Trophoblast cell (in vitro differentiated cells and primary cell): ENCODE measurements at regions not wholly inside any gene's neighbourhood (a gene's known extent, or its start where the extent isn't known, plus 50 kb on each side); places are given as distances from the start of the nearest gene placed in this dataset.

Experiments
- DNase-seq, 2 donors: peaks; one replicate each; pipeline ENCODE4 v3.0.0-alpha.2; 2016
- H2AFZ ChIP-seq: 2 replicates; pipeline ENCODE4 v1.6.1; 2013; ENCODE audit warnings: low read length, moderate library complexity, mild to moderate bottlenecking; ENCODE audit not compliant: insufficient read depth, poor library complexity
- H2AK5ac ChIP-seq: 2 replicates; pipeline ENCODE4 v1.6.1; 2013; ENCODE audit warnings: mild to moderate bottlenecking, low read length
- H2BK120ac ChIP-seq: 2 replicates; pipeline ENCODE4 v1.6.1; 2013; ENCODE audit warnings: low read length, mild to moderate bottlenecking, moderate library complexity; ENCODE audit not compliant: insufficient read depth, poor library complexity
- H2BK12ac ChIP-seq: 2 replicates; pipeline ENCODE4 v1.6.1; 2013; ENCODE audit warnings: mild to moderate bottlenecking, low read length, moderate library complexity
- H2BK5ac ChIP-seq: 2 replicates; pipeline ENCODE4 v1.6.1; 2013; ENCODE audit warnings: low read length, low read depth, moderate library complexity, mild to moderate bottlenecking; ENCODE audit not compliant: poor library complexity
- H3K14ac ChIP-seq: 2 replicates; pipeline ENCODE4 v1.6.1; 2013; ENCODE audit warnings: mild to moderate bottlenecking, low read length
- H3K18ac ChIP-seq: 2 replicates; pipeline ENCODE4 v1.6.1; 2013; ENCODE audit warnings: mild to moderate bottlenecking, low read length
- H3K23ac ChIP-seq: 2 replicates; pipeline ENCODE4 v1.6.1; 2013; ENCODE audit warnings: low read length
- H3K27ac ChIP-seq: 2 replicates; pipeline ENCODE4 v1.5.1; 2013; ENCODE audit warnings: low read depth, mild to moderate bottlenecking, inconsistent platforms, low read length, moderate library complexity
- H3K27me3 ChIP-seq: 2 replicates; pipeline ENCODE4 v1.6.1; 2013; ENCODE audit warnings: inconsistent platforms, mild to moderate bottlenecking, low read length, moderate library complexity; ENCODE audit not compliant: insufficient read depth
- H3K36me3 ChIP-seq, 2 experiments: 1 replicate in 1 of 2; 2 replicates in 1 of 2; pipeline ENCODE4 v1.6.1; 2013; ENCODE audit warnings: low read length in 2 of 2, mild to moderate bottlenecking in 2 of 2, moderate library complexity in 1 of 2; ENCODE audit not compliant: insufficient read depth in 2 of 2, control insufficient read depth in 1 of 2
- H3K4ac ChIP-seq: 2 replicates; pipeline ENCODE4 v1.6.1; 2013; ENCODE audit warnings: low read depth, mild to moderate bottlenecking, low read length, moderate library complexity
- H3K4me1 ChIP-seq, 2 experiments: 1 replicate in 1 of 2; 2 replicates in 1 of 2; pipeline ENCODE4 v1.6.1; 2013; ENCODE audit warnings: low read length in 2 of 2, mild to moderate bottlenecking in 2 of 2, moderate library complexity in 1 of 2; ENCODE audit not compliant: insufficient read depth in 2 of 2, control insufficient read depth in 1 of 2
- H3K4me2 ChIP-seq: 2 replicates; pipeline ENCODE4 v1.6.1; 2013; ENCODE audit warnings: inconsistent platforms, mild to moderate bottlenecking, low read length, moderate library complexity
- H3K4me3 ChIP-seq: 2 replicates; pipeline ENCODE4 v1.5.1; 2013; ENCODE audit warnings: mild to moderate bottlenecking, low read depth, low read length, inconsistent platforms
- H3K79me1 ChIP-seq: one replicate; pipeline ENCODE4 v1.6.1; 2013; ENCODE audit warnings: low read length
- H3K79me2 ChIP-seq: 2 replicates; pipeline ENCODE4 v1.6.1; 2013; ENCODE audit warnings: low read length, mild to moderate bottlenecking; ENCODE audit not compliant: control insufficient read depth, insufficient read depth, poor library complexity
- H3K9ac ChIP-seq: 2 replicates; pipeline ENCODE4 v1.6.1; 2013; ENCODE audit warnings: mild to moderate bottlenecking, low read length
- H3K9me3 ChIP-seq: 2 replicates; pipeline ENCODE4 v1.6.1; 2013; ENCODE audit warnings: low read depth, mild to moderate bottlenecking, control low read depth, inconsistent platforms, low read length; ENCODE audit not compliant: insufficient read depth
- H4K12ac ChIP-seq: 2 replicates; pipeline ENCODE4 v1.6.1; 2013; ENCODE audit warnings: low read depth, mild to moderate bottlenecking, low read length, moderate library complexity
- H4K8ac ChIP-seq: 2 replicates; pipeline ENCODE4 v1.6.1; 2013; ENCODE audit warnings: low read depth, mild to moderate bottlenecking, low read length, moderate library complexity
- H4K91ac ChIP-seq: one replicate; pipeline ENCODE4 v1.6.1; 2013; ENCODE audit warnings: low read depth, mild to moderate bottlenecking, low read length, moderate library complexity
- WGBS: extraction: QIAGEN DNeasy Blood & Tissue Kit; methylation state at CpG from one replicate; pipeline ENCODE4 v1.1.7; 2013; ENCODE audit warnings: missing lambda C conversion rate; ENCODE audit not compliant: insufficient read length, insufficient coverage; ENCODE audit errors: extremely low coverage; 5-methylcytosine and 5-hydroxymethylcytosine counted together

GRCh38 chr20:40565682-40566040, 123.4 kb downstream of the MAFB start:
- peaks cover 18% of the 10 kb centered on the region in 2 experiments for H3K4me1 ChIP-seq
- WGBS: no CpG with 5 or more reads among the region's 1 CpG
- no peak overlapping the region for H3K9ac ChIP-seq

GRCh38 chr20:40565001-40565681, 123.9 kb downstream of the MAFB start:
- H3K36me3 ChIP-seq: no peaks in the 10 kb centered on the region
- peak overlapping the region; percentile 19 for H3K4me3 ChIP-seq
- WGBS: no CpG with 5 or more reads among the region's 6 CpGs
- no peak overlapping the region for H2AK5ac ChIP-seq
- peak in 1 of 2 donors; percentile 57 for DNase-seq
- peak overlapping the region; percentile 14 for H3K14ac ChIP-seq
- H4K12ac ChIP-seq: no peak overlapping the region
- no peak overlapping the region for H3K23ac ChIP-seq
- H2BK120ac ChIP-seq: peak overlapping the region; percentile 15
- H3K79me1 ChIP-seq: peaks cover 4% of the 10 kb centered on the region
- peak overlapping the region; percentile 51 for H2BK12ac ChIP-seq
- peak overlapping the region; percentile 12 for H3K27ac ChIP-seq
- H3K79me2 ChIP-seq: no peaks in the 10 kb centered on the region
- H3K4me1 ChIP-seq: peaks cover 18% of the 10 kb centered on the region in 2 experiments
- H4K8ac ChIP-seq: no peak overlapping the region
- no peaks in the 10 kb centered on the region for H3K27me3 ChIP-seq
- no peaks in the 10 kb centered on the region for H3K9me3 ChIP-seq
- no peak overlapping the region for H3K9ac ChIP-seq
- H4K91ac ChIP-seq: peak overlapping the region; percentile 18
- no peak overlapping the region for H3K4ac ChIP-seq
- peak overlapping the region; percentile 5 for H3K4me2 ChIP-seq
- H3K18ac ChIP-seq: no peak overlapping the region
- H2AFZ ChIP-seq: peak overlapping the region; percentile 8
- H2BK5ac ChIP-seq: no peak overlapping the region

More at GRCh38 chr20:40565682-40566040, 123.4 kb downstream of the MAFB start:
- Histone ChIP-seq H4K12ac (no peak overlapping the region), H3K18ac (no peak overlapping the region), H3K4me2 (no peak overlapping the region), H4K91ac (peak overlapping the region; percentile 18), H3K79me1 (peaks cover 4% of the 10 kb centered on the region), H3K14ac (peak overlapping the region; percentile 14), H3K9me3 (no peaks in the 10 kb centered on the region), H2AFZ (peak overlapping the region; percentile 8), H3K4ac (no peak overlapping the region), H3K27ac (peak overlapping the region; percentile 12), H2BK12ac (peak overlapping the region; percentile 51), H3K36me3 (no peaks in the 10 kb centered on the region), H2BK120ac (peak overlapping the region; percentile 15), H3K27me3 (no peaks in the 10 kb centered on the region), H3K4me3 (no peak overlapping the region), H3K79me2 (no peaks in the 10 kb centered on the region), H4K8ac (no peak overlapping the region), H2BK5ac (no peak overlapping the region), H2AK5ac (no peak overlapping the region), H3K23ac (no peak overlapping the region)
- DNase-seq: no peak

- Histone ChIP-seq H3K4ac (no peak overlapping the region), H4K12ac (no peak overlapping the region), H3K4me2 (no peak overlapping the region), H3K79me2 (no peaks in the 10 kb centered on the region), H3K27ac (no peak overlapping the region), H2BK120ac (no peak overlapping the region), H3K4me3 (no peak overlapping the region), H3K79me1 (peaks cover 4% of the 10 kb centered on the region), H3K23ac (no peak overlapping the region), H3K14ac (no peak overlapping the region), H3K27me3 (no peaks in the 10 kb centered on the region), H3K9ac (no peak overlapping the region), H3K4me1 (peaks cover 18% of the 10 kb centered on the region in 2 experiments), H2BK12ac (no peak overlapping the region), H3K9me3 (no peaks in the 10 kb centered on the region), H3K36me3 (no peaks in the 10 kb centered on the region), H2AK5ac (no peak overlapping the region), H4K8ac (no peak overlapping the region), H2BK5ac (no peak overlapping the region), H4K91ac (no peak overlapping the region), H2AFZ (no peak overlapping the region), H3K18ac (no peak overlapping the region)
- WGBS: no CpG with 5 or more reads among the region's 8 CpGs
- no peak for DNase-seq
These were observed 125.6 kb downstream of the MAFB start for GRCh38 chr20:40563296-40563950.

- DNase-seq: peak; percentile 14 to 23
- H3K4me1 ChIP-seq: peaks cover 18% of the 10 kb centered on the region in 2 experiments
- H4K8ac ChIP-seq: no peak overlapping the region
- no peaks in the 10 kb centered on the region for H3K36me3 ChIP-seq
- no peak overlapping the region for H3K9ac ChIP-seq
- H2AK5ac ChIP-seq: no peak overlapping the region
- WGBS: no CpG with 5 or more reads among the region's 2 CpGs
- no peaks in the 10 kb centered on the region for H3K79me2 ChIP-seq
- no peak overlapping the region for H3K4me2 ChIP-seq
- H2AFZ ChIP-seq: no peak overlapping the region
- H3K4me3 ChIP-seq: no peak overlapping the region
- no peak overlapping the region for H2BK5ac ChIP-seq
- peaks cover 4% of the 10 kb centered on the region for H3K79me1 ChIP-seq
- no peaks in the 10 kb centered on the region for H3K27me3 ChIP-seq
- H4K91ac ChIP-seq: no peak overlapping the region
- no peak overlapping the region for H3K23ac ChIP-seq
- no peak overlapping the region for H3K18ac ChIP-seq
- no peaks in the 10 kb centered on the region for H3K9me3 ChIP-seq
- peak overlapping the region; percentile 18 for H2BK12ac ChIP-seq
- H2BK120ac ChIP-seq: no peak overlapping the region
- no peak overlapping the region for H3K27ac ChIP-seq
- H4K12ac ChIP-seq: no peak overlapping the region
- no peak overlapping the region for H3K4ac ChIP-seq
- H3K14ac ChIP-seq: no peak overlapping the region
These were observed 127.0 kb downstream of the MAFB start for GRCh38 chr20:40562031-40562430.
